HG03575 (cell line): ENCODE measurements at regions not wholly inside any gene's neighbourhood (a gene's known extent, or its start where the extent isn't known, plus 50 kb on each side); places are given as distances from the start of the nearest gene placed in this dataset.

Source experiments
- ATAC-seq: cut with Tn5 transposase; IDR thresholded peaks from one replicate; pipeline ENCODE4 v1.9.1; 2021; ENCODE audit not compliant: unreplicated experiment, insufficient number of reproducible peaks, low FRiP score; ENCODE audit errors: extremely low read depth

GRCh38 chr21:39124681-39125251 is 58.5 kb downstream of the PSMG1 start:
- ATAC-seq, result no peak

DNA sequence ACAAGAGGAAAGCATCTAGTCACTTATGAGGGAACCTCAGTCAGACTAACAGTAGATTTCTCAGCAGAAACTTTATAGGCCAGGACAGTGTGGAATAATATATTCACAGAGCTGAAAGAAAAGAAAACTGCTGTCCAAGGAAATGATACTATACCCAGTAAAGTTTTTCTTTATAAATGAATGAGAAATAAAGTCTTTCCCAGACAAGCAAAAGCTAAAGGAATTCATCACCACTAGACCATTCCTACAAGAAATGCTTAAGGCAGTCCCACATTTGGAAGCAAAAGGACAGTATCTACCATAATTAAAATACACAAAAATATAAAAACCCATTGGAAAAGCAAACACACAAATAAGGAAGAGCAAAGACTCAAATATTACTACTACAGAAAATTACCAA is 59.9 kb downstream of the PSMG1 start:
- ATAC-seq, result no peak

DNA sequence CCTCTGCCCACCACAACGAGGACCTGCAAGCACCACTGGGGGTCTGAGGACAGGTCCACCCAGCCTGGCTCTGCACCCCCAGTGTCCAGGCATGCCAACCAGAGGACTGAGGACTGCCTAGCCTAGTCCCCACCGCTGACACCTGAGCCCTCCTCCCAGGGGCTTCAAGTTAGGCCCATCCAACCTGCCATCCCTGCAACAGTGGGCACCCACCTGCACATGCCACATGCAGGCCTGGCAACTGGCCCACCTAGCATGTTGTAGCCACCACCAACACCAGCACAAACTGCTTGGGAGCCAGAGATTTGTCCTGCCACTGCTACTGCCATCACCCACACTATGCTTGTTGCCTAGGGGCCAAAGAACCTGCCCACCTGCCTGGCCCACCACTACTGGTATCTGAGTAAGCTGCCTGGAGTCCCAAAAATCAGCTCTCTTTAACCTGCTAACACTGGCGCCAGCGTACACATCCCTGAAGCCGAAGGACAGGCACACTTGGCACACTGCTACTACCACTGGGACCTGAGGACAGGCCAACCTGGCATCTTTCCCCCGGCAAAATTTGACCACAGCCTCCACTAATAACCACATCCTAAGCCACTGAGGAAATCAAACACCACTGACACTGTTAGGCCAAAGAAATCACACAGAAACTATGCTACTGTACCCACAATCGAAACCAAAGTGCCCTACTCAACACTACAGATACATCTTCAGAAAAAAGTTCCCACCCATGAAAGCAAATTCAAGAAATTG is 61.5 kb downstream of the PSMG1 start:
- no peak for ATAC-seq

- ATAC-seq, result no peak
Measured at GRCh38 chr21:39120876-39121599, 62.2 kb downstream of the PSMG1 start.

GRCh38 chr21:39119891-39120290 is 63.4 kb downstream of the PSMG1 start:
- ATAC-seq, result no peak

GRCh38 chr21:39118604-39119215 is 64.5 kb downstream of the PSMG1 start:
- no peak for ATAC-seq

- ATAC-seq, result no peak
Measured at GRCh38 chr21:39118061-39118460, 65.2 kb downstream of the PSMG1 start.

DNA sequence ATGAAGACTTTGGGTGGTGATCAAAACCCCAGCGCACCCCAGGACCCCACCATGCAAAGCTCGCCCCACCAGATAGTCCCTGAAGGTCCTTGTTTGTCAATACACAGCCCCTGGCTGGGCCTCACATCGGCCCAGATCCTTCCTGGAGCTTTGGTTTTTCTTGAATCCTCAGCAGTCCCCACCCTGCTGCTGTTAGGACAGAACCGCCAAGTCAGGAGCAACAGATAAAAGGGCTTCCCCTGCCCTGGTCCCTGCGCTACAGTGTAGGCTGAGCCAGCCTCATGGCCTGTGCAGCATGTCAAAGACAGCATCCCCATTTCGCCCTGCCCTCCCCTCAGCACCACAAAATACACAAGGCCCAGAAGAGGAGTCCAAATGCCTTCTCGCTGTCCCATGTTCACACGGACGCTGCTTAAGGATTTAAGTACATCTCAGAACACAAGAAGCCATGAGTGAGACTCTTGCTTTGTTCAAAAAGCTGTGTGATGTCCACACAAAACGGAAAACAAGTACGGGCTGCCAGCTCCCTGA is 65.7 kb downstream of the PSMG1 start:
- ATAC-seq, result no peak

- ATAC-seq, result no peak
Measured at GRCh38 chr21:39116761-39117439, 66.4 kb downstream of the PSMG1 start.

- ATAC-seq, result no peak
Measured at GRCh38 chr21:39115576-39116235, 67.5 kb downstream of the PSMG1 start.

DNA sequence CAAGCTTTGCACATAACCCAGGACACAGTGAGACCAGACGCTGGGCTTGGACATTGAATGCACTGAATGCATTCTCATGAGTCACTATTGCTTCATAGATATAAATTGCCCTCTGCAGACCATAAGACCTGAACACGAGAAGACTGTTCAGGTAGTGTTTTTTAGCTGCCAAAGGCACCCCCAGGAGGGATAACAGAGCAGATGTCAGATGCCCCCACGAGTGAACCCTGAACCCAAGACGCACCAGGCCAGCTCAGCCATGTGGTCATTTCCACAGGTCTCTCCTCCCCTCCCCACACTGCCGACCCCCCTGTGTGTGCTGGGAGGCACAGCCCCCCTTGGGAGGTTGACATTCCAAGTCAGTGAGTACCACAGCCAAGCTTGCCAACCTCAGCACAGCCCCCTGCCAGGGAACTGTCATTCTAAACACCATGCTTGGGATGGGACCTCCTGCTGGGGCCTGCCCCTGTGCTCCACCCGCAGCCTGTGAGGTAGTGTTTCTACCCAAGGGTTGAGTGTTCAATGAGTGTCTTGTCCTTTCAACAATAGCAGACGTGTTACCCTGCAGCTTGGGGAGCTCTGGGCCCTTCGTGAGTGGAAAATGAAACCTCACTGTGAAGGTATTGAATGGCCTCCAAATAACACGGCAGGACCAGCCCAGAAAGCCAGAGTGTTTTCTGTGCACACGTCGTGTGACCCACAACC is 68.2 kb downstream of the PSMG1 start:
- no peak for ATAC-seq

GRCh38 chr21:39111931-39112550 is 71.2 kb downstream of the PSMG1 start:
- ATAC-seq, result no peak

GRCh38 chr21:39110431-39110830 is 72.8 kb downstream of the PSMG1 start:
- no peak for ATAC-seq

DNA sequence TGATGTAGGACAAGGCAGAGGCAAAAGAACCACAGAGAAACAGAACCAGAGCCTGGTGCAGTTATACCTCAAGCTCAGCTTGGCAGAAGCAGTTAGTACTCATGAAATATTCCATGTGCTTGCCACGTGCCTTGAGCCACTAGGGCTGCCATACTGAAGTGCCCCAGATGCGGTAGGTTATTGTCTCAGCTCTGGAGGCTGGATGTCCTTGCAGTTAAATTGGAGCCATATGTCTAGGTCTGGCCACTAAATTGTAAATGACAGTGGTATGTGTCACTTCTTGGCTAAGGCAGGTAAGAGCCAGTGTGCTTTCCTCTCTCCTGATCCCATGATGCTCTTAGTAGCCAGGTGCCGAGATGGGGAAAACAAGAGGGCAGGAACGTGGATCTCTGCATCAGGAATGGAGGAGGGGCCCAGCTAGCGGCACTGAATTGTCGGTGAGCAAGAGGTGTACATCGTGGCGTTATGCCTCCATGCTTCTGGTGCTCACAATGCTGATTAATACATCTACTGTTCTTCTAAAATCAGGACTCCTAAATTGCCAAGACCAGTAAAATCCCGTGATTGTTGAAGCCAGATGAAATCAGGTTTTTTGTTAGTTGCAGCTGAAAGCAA is 73.5 kb downstream of the PSMG1 start:
- no peak for ATAC-seq

- no peak for ATAC-seq
Measured at GRCh38 chr21:39109163-39109530, 74.1 kb downstream of the PSMG1 start.

DNA sequence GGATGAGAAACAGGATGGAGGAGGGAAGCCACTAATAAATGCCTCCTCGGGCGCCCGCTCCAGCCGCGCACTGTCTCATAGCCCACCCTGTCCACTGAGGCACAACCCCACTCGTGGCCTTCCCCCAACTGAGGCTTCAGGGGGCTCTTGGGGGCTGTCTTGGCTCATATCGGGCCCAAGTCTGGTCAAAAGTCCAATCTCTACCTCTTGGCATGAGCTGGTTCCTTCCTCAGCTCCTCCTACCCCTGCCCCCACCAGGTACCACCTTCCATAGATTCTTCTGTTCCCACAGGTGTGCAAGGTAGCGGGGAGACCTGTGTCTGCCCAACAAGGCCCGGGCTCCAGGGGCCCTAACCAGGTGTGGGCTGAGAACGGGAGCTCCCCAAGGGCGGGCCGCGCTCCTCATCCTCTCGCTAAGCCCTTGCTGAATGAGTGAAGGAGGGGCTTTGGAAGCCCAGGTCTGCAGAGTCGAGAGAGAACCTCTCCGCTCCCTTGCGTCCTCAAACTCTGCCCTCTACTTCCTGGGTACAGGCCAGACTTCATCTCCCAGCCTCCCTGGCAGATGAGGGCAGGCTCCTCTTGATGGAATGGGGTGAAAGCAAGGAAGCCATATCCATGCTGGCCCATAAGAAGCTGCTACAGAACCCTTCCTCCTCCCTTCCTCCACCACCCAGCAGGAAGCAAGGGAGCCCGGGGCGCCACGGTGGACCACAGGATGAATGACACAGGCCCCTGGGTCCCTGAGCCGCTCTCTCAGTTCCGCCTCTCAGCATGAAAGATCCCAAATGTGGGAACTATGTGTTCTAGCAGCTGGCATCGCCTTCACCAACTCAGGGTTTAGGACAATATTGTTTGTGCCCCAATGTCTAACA is 74.7 kb downstream of the PSMG1 start:
- ATAC-seq, result no peak
